ENCODE measurements at regions not wholly inside any gene's neighbourhood (a gene's known extent, or its start where the extent isn't known, plus 50 kb on each side); places are given as distances from the start of the nearest gene placed in this dataset.

DNA sequence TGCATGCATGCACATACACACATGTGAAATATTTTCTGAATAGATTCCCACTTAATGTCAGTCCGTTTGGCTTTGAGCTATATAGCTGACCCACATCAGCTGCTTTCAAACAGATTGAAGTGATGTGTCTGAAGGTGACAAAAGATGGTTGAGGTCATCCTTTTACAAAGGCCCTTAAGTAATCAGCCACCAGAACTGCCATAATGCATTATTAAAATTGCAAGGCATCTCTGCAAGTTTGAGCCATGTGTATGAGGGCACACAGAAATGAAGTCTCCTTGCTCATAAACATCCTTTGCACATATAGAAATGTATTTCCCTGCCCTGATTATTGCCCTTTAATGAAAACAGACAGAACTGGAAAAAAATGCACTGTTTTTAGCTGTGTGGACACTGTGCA is 1043.0 kb upstream of the C9orf72 start:
- TF ChIP-seq POLR2A (IDR thresholded peaks at IDR 0.05) (no peak), CTCF (IDR thresholded peaks at IDR 0.05) (no peak)

Measured in testis (tissue), 2 donors.